Limb (tissue), 2 donors: ENCODE measurements at regions not wholly inside any gene's neighbourhood (a gene's known extent, or its start where the extent isn't known, plus 50 kb on each side); places are given as distances from the start of the nearest gene placed in this dataset.
A peak's percentile ranks its signal among the peaks of the same experiment; 100 is the strongest.

Experiments used
- DNase-seq, 2 donors: peaks; one replicate each; pipeline ENCODE4 v3.0.0-alpha.2; 2016; ENCODE audit errors: extremely low spot score in 2 of 2

DNA sequence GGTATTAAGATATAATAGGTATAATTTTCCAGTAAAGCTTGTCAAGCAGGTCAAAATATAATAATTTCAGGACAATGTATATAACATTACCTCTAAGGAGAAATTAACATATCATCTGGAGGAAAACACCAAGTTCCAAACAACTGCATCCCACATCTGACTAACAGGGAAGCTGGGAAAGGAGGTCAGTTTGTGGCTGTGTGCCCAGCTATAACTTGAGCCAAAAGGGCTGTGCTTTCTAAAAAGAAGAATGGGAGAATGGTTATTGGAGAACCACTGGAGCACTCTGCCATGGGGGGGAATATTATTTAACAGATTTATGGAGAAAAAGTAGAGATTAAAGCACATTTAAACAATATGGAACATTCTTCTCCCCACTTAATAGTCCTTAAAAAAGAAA lies 390.6 kb upstream of the PKDCC start:
- DNase-seq: peak in 1 of 2 donors; percentile 30

DNA sequence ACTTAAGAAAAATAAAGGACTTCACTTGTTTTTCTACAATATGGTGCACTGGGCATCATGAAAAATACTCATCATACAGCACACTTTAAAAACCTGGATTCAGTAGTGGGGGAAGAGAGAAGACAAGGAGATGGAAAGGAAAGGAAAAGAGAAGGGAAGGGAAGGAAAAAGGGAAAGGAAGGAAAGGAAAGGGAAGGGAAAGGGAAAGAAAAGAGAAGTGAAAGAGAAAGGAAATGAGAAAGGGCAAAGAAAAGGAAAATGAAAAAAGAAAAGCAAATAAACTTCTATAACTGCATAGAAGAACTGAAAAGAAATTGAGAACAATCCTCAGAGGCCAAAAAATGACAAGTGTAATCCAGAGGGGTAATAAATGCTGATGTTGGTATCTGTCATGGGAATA lies 388.1 kb upstream of the PKDCC start:
- no peak for DNase-seq

DNA sequence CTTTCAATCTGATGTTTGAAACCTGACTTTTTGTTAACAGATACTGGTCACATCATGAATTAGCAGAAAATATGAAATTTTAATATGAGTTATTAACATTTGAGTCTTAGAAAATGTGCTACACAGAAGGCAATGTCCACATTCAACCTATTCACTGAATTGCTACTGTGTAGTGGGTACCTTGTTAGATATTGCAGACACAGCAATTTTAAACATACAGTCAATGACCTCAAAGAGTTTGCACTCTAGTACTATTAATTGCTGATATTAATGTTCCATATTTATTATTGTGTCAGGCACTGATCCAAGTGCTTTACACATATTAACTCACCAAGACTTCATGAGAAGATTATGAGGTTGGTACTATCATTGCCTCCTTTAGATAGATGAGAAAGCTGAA lies 385.4 kb upstream of the PKDCC start:
- no peak for DNase-seq

DNA sequence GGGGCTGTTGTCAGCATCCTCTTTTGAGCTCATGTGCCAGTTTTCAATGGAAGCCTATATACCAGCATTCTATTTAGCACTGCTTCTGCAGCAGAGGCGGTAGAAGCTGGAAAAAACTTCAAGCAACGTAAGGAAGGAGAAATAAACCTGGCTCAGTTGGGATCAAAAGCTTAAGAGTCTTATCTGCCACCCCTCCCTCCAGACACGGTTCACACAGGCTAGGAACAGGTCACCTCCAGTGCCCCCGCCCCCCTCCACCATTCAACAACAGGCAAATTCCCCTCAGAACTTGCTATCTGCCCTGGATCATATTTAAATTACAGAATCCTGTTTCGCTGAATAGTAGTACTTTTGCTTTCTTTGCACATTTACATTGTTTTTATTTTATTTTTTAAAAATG lies 384.8 kb upstream of the PKDCC start:
- DNase-seq: no peak

DNA sequence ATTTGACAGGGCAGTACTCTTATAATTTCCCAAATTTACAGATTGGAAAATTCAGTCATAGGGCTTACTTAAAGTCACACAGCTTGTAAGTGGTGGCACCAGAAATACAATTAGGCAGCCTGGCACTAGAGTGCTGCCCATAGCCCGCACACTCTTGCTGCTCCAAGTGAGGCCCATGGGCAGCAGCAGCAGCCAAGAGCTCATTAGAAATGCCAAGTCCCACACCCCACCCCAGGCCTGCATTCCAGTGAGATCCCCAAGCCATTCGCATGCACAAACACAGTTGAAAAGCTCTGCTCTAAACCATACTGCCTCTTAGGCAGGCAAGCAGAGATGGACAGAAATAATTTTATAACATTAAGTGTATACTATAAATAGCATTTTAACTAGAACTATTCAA lies 379.3 kb upstream of the PKDCC start:
- no peak for DNase-seq

DNA sequence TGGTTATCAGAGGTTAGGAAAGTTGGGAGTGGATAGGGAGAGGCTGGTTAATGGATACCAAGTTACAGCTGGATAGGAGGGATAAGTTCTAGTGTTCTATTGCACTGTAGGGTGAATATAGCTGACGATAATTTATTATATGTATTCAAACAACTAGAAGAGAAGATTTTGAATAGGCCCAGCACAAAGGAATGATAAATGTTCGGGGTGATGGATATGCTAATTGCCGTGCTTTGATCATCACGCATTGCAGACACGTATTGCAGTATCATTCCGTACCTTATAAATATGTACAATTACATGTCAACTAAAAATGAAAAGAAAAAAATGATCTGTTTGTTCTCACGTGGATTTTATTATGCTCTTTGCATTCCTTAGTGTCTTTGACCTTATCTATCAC lies 369.2 kb upstream of the PKDCC start:
- DNase-seq: no peak

DNA sequence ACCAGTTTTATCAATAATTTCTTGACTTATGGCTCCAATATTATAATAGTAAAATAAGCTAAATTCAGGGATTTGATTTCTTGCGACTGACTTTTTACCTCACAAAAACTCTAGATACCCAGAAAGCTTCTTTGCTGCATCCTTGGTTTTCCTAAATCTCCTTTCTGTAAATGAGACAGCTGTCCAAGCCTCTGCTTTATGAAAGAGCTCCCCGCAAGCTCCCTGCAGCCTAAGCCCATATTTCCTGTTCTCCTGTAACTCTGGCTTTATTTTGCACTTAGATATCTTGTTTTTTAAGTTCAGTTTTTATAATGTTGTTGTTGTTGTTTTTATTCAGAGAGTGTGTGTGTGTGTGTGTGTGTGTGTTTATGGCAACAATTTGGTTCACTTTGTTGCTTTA lies 361.7 kb upstream of the PKDCC start:
- DNase-seq: no peak

DNA sequence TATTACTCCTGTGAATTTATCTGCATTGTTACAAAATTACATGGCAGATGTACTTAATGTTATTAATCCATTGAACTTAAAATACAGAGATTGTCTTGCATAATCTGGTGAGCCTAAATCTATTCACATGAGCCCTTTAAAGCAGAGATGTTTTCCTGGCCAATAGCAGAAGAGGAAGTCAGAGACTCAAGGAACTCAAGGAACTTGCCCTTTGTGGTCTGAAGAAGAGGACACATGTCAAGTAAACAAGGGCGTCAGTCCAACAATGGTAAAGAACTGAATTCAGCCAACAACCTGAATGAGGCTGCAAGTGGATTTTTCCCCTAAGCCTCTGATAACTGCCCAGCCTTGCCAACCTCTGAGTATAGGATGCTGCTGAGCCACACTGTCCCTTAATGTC lies 356.3 kb upstream of the PKDCC start:
- DNase-seq: no peak

DNA sequence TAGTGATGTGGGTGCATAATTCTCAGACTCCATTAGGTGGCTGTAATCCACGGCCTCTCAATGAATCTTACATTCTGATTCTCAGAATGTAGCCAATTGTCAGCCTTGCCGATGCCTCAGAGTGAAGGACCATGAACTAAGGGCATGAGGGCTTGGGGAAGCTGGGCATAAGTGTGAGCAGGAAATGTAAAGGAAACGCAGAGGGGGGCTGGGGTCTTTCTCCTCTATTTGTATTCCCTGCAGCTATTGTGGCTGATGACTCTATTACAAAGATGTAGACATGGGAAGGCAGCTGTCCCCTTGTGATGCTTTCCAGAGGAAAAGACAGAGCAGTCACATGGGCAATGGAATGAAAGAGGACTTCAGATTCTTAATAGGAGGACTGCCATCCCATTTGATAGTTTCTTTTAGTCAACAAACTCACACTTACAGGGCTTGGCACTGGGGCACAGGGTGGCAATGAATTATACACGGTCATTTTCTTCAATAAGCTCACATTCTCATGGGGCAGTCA lies 353.2 kb upstream of the PKDCC start:
- no peak for DNase-seq

DNA sequence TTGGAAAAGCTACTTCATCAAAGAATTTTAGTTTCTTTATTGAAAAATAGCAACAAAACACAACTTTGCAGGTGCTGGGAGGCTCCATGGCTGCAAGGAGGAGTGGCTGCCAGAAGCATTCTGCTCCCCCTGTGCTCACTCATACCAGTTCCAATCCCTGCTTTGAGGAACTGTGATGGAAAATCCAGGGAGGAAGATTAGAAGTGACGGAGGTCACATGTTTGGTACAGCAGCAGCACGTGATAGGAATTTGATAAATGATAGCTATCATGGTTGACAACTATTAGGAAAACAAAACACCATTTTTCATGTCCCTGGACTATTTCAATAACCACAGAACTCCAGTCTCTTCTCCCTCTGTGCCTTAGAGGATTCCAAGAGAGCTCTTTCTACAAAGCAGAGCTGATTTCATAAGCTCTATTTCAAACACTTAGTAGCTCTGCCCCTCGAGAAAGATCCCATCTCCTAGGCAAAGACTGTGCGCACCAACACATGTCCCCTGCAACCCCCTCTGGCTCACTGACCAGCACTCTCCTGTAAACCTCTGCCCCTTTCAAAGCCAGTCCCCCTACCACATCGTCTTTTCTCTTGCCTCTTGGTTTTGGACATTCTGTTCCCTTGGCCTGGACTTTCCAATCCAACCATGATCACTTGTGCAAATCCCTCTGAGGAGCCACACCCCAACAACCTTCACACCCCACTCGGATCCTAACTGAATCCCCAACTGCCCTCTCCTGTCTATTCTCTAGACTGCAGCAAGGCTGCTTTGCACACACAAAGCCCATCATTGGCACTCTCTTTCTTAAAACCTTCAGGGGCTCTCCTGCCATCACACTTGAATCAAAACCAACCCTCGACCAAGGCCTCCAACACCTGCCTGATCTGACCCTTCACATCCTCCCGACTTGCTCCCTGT lies 352.4 kb upstream of the PKDCC start:
- no peak for DNase-seq

DNA sequence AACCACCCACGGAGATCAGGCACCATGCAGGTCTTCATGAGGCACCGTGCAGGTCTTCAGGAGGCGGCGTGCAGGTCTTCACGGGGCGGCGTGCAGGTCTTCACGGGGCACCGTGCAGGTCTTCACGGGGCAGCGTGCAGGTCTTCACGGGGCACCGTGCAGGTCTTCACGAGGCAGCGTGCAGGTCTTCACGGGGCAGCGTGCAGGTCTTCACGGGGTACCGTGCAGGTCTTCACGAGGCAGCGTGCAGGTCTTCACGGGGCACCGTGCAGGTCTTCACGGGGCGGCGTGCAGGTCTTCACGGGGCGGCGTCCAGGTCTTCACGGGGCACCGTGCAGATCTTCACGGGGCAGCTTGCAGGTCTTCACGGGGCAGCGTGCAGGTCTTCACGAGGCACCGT lies 350.4 kb upstream of the PKDCC start:
- no peak for DNase-seq

DNA sequence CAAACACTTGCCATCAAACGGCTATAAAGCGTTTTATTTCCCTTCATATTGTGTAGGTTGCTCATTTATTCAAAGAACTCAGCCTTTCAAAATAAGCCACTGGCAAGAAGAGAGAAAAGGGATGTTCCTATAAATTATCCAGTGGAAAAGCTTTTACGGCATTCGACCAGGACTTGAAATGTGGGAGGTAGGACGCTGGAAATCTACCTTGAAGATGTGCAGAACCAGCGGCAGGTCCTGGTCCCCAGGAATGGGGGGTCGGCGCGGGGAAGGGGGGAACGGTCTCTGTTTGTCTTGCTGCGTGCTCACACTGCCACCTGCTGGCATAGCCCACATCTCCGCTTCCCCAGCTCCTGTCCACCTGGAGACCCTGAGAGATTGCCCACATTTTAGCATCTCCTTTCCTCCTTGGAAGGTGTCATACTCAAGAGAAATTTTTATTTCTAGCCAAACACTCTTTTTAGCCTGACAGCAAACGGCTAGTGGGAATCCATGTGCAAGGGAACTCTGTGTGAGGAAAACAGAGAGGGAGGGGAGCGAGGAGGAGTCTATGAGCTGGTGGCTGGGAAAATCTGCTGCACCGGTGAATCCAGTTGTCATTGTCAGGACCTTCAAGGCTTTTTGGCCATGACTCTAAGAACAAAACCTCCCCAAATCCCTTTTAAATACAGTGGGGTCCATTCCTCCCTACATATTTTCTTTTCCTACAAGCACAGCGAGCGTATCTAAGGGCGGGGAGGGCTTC lies 349.0 kb upstream of the PKDCC start:
- DNase-seq: peak; percentile 55 to 82

DNA sequence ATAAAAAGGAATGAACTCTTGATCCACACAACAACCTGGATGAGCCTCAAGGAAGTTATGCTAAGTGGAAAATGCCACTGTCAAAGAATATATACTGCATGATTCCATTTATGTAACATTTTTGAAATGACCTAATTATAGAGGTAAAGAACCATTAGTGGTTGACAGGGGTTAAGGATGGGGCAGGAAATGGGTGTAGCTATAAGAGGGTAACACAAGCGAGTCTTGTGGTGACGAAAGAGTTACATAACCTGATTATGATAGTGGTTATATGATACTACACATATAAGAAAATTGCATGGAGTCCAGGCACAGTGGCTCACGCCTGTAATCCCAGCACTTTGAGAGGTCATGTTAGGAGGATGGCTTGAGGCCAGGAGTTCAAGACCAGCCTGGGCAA lies 346.6 kb upstream of the PKDCC start:
- DNase-seq: no peak

DNA sequence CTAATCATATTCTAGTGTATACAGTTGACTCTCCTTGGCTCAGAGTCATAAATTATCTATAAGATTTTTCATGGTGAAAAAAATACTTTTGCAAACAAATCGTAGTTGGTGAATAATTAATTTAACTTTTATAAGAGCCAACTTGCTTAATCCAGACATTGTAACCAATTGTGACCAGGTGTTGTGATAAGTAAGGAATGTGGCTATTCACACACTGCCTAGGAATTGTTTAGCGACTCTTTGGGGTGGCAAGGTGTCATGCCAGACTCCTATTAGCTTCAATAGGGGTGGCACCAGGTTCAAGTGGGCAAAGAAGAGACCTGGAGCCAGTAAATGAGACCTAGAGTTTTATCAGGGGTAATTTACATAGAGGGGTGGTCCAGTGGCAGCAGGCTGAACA lies 344.7 kb upstream of the PKDCC start:
- DNase-seq: no peak

DNA sequence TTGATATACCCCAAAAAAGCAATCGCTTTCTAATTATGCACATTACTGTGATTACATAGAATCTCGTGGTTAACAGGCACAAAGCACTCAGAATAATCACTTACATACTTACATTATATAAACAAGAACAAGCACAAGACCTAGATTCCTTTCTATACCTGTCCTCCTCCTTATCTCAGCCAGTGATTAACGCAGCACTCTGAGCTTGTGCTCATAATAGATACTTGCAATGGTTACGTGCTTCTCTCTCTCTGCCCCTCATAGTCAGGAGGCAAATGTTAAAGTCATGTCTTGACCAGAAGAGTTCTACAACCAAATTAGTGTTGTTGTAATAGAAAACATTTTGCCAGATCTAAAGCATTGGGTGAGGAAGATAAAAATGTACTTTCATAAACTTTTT lies 342.2 kb upstream of the PKDCC start:
- DNase-seq: no peak

DNA sequence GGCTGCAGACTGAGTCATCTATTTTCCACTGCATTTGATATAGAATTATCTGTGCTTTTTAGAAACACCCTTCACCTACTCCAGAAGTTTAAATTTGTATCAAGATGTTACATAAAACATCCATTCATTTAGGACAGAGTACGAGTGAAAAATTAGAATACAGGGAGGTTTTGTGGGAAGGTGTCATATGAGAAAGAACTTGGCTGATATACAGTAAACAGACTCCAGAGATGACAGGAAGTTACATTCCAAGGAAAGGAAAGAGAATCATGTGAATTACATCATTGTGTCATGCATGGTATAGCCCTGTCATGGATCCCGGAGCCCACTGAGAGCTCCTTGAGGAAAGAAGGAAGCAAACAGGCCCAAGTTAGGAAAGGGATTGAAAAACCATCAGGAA lies 341.5 kb upstream of the PKDCC start:
- no peak for DNase-seq

DNA sequence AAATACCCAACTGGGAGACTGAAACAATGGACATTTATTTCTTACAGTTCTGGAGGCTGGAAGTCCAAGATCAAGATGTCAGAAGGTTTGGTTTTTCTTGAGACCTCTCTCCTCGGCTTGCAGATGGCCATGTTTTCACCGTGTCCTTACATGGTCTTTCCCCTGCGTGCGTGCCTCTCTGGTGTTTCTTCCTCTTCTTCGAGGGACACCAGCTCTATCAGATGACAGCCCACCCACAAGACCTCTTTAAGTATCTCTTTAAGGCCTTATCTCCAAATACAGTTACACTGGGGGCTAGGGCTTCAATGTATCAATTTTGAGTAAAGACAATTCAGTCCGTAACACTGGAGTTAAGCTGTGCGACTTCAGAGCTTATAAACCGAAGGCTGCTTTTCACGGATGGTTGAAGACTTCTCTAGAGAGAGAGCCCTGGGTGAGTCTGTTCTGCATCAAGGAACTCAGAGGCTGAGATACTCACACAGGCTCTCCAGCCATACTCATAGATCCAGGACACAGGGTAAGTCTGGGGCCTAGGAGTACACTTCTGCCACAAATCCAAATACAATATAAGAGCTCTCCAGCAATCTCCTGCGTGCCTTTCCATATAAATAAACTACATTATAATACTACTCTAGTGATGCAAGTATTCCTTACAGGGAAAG lies 339.9 kb upstream of the PKDCC start:
- DNase-seq: no peak

DNA sequence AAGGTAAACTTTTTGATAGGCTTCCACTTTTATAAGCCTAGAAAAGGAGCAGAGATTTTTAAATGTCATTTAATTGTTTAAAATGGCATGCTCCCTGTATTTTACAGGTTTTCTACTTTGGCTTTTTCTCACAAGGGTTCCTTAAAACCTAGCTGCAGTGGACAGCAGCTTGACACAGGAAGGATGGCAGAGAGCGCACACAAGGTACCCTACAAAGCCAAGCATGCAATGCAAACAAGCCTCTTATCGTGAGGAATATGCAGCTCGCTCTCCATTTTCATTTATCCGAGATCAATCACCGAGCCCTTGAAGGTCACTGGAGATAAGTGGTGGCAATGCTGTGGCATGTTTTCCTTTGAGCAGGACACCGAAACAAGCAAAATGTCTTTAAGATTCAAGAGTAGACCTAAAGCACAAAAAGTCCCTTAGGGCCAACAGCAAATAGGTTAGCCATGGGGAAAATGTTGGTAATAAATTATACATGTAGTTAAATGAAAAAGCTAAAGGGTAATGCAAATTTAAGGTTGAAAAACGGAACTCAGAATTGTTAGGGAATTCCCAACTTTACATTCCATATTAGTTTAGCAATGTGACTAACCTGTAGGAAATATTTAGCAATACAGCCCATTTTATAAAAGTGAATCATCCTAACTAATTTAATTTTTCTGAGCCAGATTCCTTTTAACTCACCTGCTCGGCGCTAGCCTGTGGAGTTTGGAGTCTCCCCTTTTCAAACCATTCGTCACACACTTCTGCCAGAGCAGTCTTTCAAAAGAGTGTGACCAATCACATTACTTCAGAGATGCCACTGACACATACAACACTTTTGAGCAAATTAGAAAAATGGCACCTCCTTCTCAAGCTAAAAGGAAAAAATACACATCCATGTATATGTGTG lies 337.9 kb upstream of the PKDCC start:
- DNase-seq: no peak

DNA sequence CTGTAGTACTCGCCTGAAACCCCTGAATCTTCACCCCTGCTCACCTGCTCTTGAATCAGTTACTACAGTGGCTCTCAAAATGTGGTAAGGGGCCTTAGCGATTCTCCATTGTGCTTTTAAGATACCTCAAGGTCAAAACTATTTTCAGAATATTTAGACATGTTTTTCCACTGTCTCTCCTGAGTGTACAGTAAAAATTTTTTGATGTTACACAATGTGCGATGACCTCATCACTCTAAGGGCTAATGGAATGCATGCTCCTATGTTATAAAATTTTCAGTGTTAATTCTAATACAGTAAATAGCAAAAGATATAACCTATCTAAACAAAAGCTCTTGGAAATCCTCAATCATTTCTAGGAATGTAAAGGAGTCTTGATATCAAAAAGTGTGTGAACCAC lies 336.9 kb upstream of the PKDCC start:
- DNase-seq: no peak

DNA sequence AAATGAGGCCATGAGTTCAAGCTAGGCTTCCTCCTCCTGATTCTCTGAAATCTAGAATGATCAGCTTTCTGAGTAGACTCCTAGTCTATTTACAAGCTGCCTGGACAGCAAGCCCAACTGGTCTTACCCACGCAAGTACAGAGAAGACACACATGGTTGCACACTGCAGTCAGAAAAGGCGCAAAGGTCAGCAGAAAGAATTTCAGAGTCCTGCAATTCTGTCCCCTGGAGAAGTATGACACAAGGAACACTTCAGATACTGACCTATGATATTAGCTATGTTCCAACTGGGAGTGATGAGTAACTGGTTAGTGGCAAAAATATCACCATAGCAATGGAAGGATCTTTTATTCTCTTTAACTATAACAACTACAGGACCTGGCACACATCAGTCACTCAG lies 336.1 kb upstream of the PKDCC start:
- no peak for DNase-seq

DNA sequence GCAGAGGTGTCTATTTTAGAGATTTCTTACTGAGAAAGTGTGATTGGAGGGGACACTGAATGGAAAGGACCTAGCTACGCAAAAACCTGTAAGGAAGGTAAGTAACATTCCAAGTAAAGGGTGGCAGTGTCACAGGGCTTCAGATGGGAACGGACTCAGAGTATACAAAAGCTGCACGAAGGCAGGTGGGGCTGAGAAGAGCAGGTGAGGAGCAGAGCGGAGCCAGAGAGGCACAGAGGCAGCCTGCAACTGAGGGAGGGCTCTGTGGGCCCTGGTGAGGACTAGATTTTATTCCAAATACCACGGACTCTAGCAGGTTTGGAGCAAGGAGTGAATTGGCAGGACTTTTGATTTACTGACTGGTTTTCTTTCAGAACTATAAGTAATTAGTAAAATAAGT lies 331.3 kb upstream of the PKDCC start:
- DNase-seq: no peak
